Activated naive CD4-positive, alpha-beta T cell treated with Interleukin-2 at 50 U/mL for 16 hours (primary cell): ENCODE measurements at regions not wholly inside any gene's neighbourhood (a gene's known extent, or its start where the extent isn't known, plus 50 kb on each side); places are given as distances from the start of the nearest gene placed in this dataset.

ENCODE experiments used
- DNase-seq: peaks from one replicate; pipeline ENCODE4 v3.0.0-alpha.2; 2020

GRCh38 chr7:41910940-41911600 is 208.2 kb upstream of the INHBA start:
- DNase-seq: no peak

- DNase-seq: no peak
These were observed 204.6 kb upstream of the INHBA start for GRCh38 chr7:41907444-41907843.

- no peak for DNase-seq
These were observed 197.6 kb upstream of the INHBA start for GRCh38 chr7:41900532-41900931.

- DNase-seq: no peak
These were observed 197.0 kb upstream of the INHBA start for GRCh38 chr7:41899823-41900433.

GRCh38 chr7:41893656-41894055 is 190.8 kb upstream of the INHBA start:
- no peak for DNase-seq

- DNase-seq: no peak
These were observed 189.6 kb upstream of the INHBA start for GRCh38 chr7:41892356-41893100.

- no peak for DNase-seq
These were observed 189.1 kb upstream of the INHBA start for GRCh38 chr7:41891950-41892349.

- no peak for DNase-seq
These were observed 187.9 kb upstream of the INHBA start for GRCh38 chr7:41890631-41891274.

- DNase-seq: no peak
These were observed 186.6 kb upstream of the INHBA start for GRCh38 chr7:41889472-41889871.

- DNase-seq: no peak
These were observed 186.2 kb upstream of the INHBA start for GRCh38 chr7:41889040-41889439.

- no peak for DNase-seq
These were observed 184.5 kb upstream of the INHBA start for GRCh38 chr7:41887416-41887815.

GRCh38 chr7:41886901-41887311 is 184.0 kb upstream of the INHBA start:
- no peak for DNase-seq

GRCh38 chr7:41886262-41886900 is 183.5 kb upstream of the INHBA start:
- no peak for DNase-seq

GRCh38 chr7:41885748-41886147 is 182.9 kb upstream of the INHBA start:
- no peak for DNase-seq

GRCh38 chr7:41885078-41885477 is 182.2 kb upstream of the INHBA start:
- no peak for DNase-seq

- peak; percentile 18 for DNase-seq
These were observed 180.0 kb upstream of the INHBA start for GRCh38 chr7:41882745-41883420.

GRCh38 chr7:41882256-41882655 is 179.4 kb upstream of the INHBA start:
- no peak for DNase-seq

GRCh38 chr7:41881331-41882130 is 178.6 kb upstream of the INHBA start:
- peak; percentile 77 for DNase-seq

- no peak for DNase-seq
These were observed 177.2 kb upstream of the INHBA start for GRCh38 chr7:41880107-41880506.

- DNase-seq: no peak
These were observed 176.5 kb upstream of the INHBA start for GRCh38 chr7:41879403-41879802.
